ENCODE measurements at regions not wholly inside any gene's neighbourhood (a gene's known extent, or its start where the extent isn't known, plus 50 kb on each side); places are given as distances from the start of the nearest gene placed in this dataset.

GRCh38 chr14:105864651-105865265 is 338.4 kb downstream of the TMEM121 start:
- no peaks in the 10 kb centered on the region for H3K9me3 ChIP-seq (ENCODE audit: control insufficient read depth, insufficient read depth, low read length)
- no peak for ATAC-seq
- H3K36me3 ChIP-seq (ENCODE audit: control insufficient read depth, insufficient read depth, low read length) = peaks cover 2% of the 10 kb centered on the region
- TF ChIP-seq, protein P1, sequence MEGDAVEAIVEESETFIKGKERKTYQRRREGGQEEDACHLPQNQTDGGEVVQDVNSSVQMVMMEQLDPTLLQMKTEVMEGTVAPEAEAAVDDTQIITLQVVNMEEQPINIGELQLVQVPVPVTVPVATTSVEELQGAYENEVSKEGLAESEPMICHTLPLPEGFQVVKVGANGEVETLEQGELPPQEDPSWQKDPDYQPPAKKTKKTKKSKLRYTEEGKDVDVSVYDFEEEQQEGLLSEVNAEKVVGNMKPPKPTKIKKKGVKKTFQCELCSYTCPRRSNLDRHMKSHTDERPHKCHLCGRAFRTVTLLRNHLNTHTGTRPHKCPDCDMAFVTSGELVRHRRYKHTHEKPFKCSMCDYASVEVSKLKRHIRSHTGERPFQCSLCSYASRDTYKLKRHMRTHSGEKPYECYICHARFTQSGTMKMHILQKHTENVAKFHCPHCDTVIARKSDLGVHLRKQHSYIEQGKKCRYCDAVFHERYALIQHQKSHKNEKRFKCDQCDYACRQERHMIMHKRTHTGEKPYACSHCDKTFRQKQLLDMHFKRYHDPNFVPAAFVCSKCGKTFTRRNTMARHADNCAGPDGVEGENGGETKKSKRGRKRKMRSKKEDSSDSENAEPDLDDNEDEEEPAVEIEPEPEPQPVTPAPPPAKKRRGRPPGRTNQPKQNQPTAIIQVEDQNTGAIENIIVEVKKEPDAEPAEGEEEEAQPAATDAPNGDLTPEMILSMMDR (IDR thresholded peaks at IDR 0.05) = no peak
- DNase-seq = peak in 1 of 2 donors; percentile 14
- H3K9me3 Mint-ChIP-seq = no peaks in the 10 kb centered on the region
- no peak overlapping the region for H3K27ac Mint-ChIP-seq
- H3K4me1 Mint-ChIP-seq = peaks cover 21 to 25% of the 10 kb centered on the region in 2 donors
- peaks cover 27% of the 10 kb centered on the region for H3K4me1 ChIP-seq (ENCODE audit: control insufficient read depth, insufficient read depth, low read length)
- peaks cover 43 to 45% of the 10 kb centered on the region in 2 donors for H3K27me3 Mint-ChIP-seq (ENCODE audit: low read depth in 2 of 2)
- H3K4me3 ChIP-seq (ENCODE audit: low read length) = peak overlapping the region; percentile 51
- 53% methylated on average over 19 of the region's 19 CpGs for WGBS (ENCODE audit: insufficient coverage)
- no peak overlapping the region for H3K27ac ChIP-seq (ENCODE audit: low read length)
- no peak overlapping the region for H3K4me3 Mint-ChIP-seq
- peaks cover 2% of the 10 kb centered on the region for H3K27me3 ChIP-seq (ENCODE audit: control insufficient read depth, insufficient read depth, low read length)
- intact Hi-C loops (cut with micrococcal nuclease) = no loop called here
- H3K36me3 Mint-ChIP-seq = no peaks in the 10 kb centered on the region

GRCh38 chr14:105865266-105865903 is 339.0 kb downstream of the TMEM121 start:
- no peak for DNase-seq
- WGBS (ENCODE audit: insufficient coverage) = 36% methylated on average over 15 of the region's 15 CpGs
- Histone ChIP-seq H3K4me3 (ENCODE audit: low read length) (no peak overlapping the region), H3K27ac (ENCODE audit: low read length) (no peak overlapping the region), H3K36me3 (ENCODE audit: control insufficient read depth, insufficient read depth, low read length) (peaks cover 2% of the 10 kb centered on the region), H3K9me3 (ENCODE audit: control insufficient read depth, insufficient read depth, low read length) (no peaks in the 10 kb centered on the region), H3K4me1 (ENCODE audit: control insufficient read depth, insufficient read depth, low read length) (peaks cover 24% of the 10 kb centered on the region), H3K27me3 (ENCODE audit: control insufficient read depth, insufficient read depth, low read length) (peaks cover 2% of the 10 kb centered on the region)
- no peaks in the 10 kb centered on the region for H3K9me3 Mint-ChIP-seq
- intact Hi-C loops (cut with micrococcal nuclease) = no loop called here
- H3K4me3 Mint-ChIP-seq = no peak overlapping the region
- H3K27me3 Mint-ChIP-seq (ENCODE audit: low read depth in 2 of 2) = peaks cover 43 to 47% of the 10 kb centered on the region in 2 donors
- no peak overlapping the region for H3K27ac Mint-ChIP-seq
- no peaks in the 10 kb centered on the region for H3K36me3 Mint-ChIP-seq
- H3K4me1 Mint-ChIP-seq = peaks cover 21 to 25% of the 10 kb centered on the region in 2 donors
- no peak for ATAC-seq
- TF ChIP-seq, protein P1 (IDR thresholded peaks at IDR 0.05) = no peak

GRCh38 chr14:105865904-105866840 is 339.8 kb downstream of the TMEM121 start:
- DNase-seq (peak in 1 of 2 donors; percentile 13), ATAC-seq (no peak)
- no peak overlapping the region for H3K27ac Mint-ChIP-seq
- H3K36me3 ChIP-seq (ENCODE audit: control insufficient read depth, insufficient read depth, low read length) = peaks cover 2% of the 10 kb centered on the region
- no peaks in the 10 kb centered on the region for H3K9me3 Mint-ChIP-seq
- WGBS (ENCODE audit: insufficient coverage) = 72% methylated on average over 32 of the region's 32 CpGs
- no peaks in the 10 kb centered on the region for H3K9me3 ChIP-seq (ENCODE audit: control insufficient read depth, insufficient read depth, low read length)
- peaks cover 16% of the 10 kb centered on the region for H3K4me1 ChIP-seq (ENCODE audit: control insufficient read depth, insufficient read depth, low read length)
- TF ChIP-seq, protein P1 (IDR thresholded peaks at IDR 0.05) = no peak
- H3K27me3 Mint-ChIP-seq (ENCODE audit: low read depth in 2 of 2) = peaks cover 40 to 48% of the 10 kb centered on the region in 2 donors
- H3K4me3 Mint-ChIP-seq = no peak overlapping the region
- H3K27ac ChIP-seq (ENCODE audit: low read length) = no peak overlapping the region
- no peak overlapping the region for H3K4me3 ChIP-seq (ENCODE audit: low read length)
- intact Hi-C loops (cut with micrococcal nuclease) = no loop called here
- H3K36me3 Mint-ChIP-seq = no peaks in the 10 kb centered on the region
- peaks cover 2% of the 10 kb centered on the region for H3K27me3 ChIP-seq (ENCODE audit: control insufficient read depth, insufficient read depth, low read length)
- H3K4me1 Mint-ChIP-seq = peaks cover 17 to 18% of the 10 kb centered on the region in 2 donors

All from natural killer cell (primary cell).